ENCODE measurements at regions not wholly inside any gene's neighbourhood (a gene's known extent, or its start where the extent isn't known, plus 50 kb on each side); places are given as distances from the start of the nearest gene placed in this dataset.
"Not testable (repeated sequence)": the region's sequence is repeated elsewhere in the genome, so short reads cannot be mapped to it uniquely, and the experiment has no call there.

GRCh38 chr3:125697979-125698640 lies 102.8 kb upstream of the OSBPL11 start:
- DNase-seq: peak; percentile 64

- DNase-seq: no peak
Measured at GRCh38 chr3:125715651-125716050, 120.4 kb upstream of the OSBPL11 start.

- DNase-seq: not testable (repeated sequence)
Measured at GRCh38 chr3:125732151-125732550, 136.9 kb upstream of the OSBPL11 start.

GRCh38 chr3:125741991-125742718 lies 146.9 kb upstream of the OSBPL11 start:
- DNase-seq: not testable (repeated sequence)

- peak; percentile 62 for DNase-seq
Measured at GRCh38 chr3:125742845-125743244, 147.5 kb upstream of the OSBPL11 start.

GRCh38 chr3:125757050-125757449 lies 161.8 kb upstream of the OSBPL11 start:
- DNase-seq: not testable (repeated sequence)

GRCh38 chr3:125758641-125759130 lies 163.4 kb upstream of the OSBPL11 start:
- DNase-seq: not testable (repeated sequence)

GRCh38 chr3:125762601-125763000 lies 167.3 kb upstream of the OSBPL11 start:
- DNase-seq: not testable (repeated sequence)

GRCh38 chr3:125766285-125766826 lies 171.1 kb upstream of the OSBPL11 start:
- DNase-seq: peak; percentile 65

GRCh38 chr3:125766931-125767330 lies 171.6 kb upstream of the OSBPL11 start:
- DNase-seq: peak; percentile 9

- DNase-seq: no peak
Measured at GRCh38 chr3:125767641-125768040, 172.3 kb upstream of the OSBPL11 start.

- DNase-seq: not testable (repeated sequence)
Measured at GRCh38 chr3:125768821-125769220, 173.5 kb upstream of the OSBPL11 start.

GRCh38 chr3:125771506-125771905 lies 176.2 kb upstream of the OSBPL11 start:
- not testable (repeated sequence) for DNase-seq

- not testable (repeated sequence) for DNase-seq
Measured at GRCh38 chr3:125774433-125775034, 179.2 kb upstream of the OSBPL11 start.

- not testable (repeated sequence) for DNase-seq
Measured at GRCh38 chr3:125775106-125775505, 179.8 kb upstream of the OSBPL11 start.

- DNase-seq: not testable (repeated sequence)
Measured at GRCh38 chr3:125775606-125776294, 180.5 kb upstream of the OSBPL11 start.

GRCh38 chr3:125779276-125779675 lies 184.0 kb upstream of the OSBPL11 start:
- not testable (repeated sequence) for DNase-seq

- DNase-seq: not testable (repeated sequence)
Measured at GRCh38 chr3:125779918-125780317, 184.6 kb upstream of the OSBPL11 start.

- not testable (repeated sequence) for DNase-seq
Measured at GRCh38 chr3:125781678-125782077, 186.4 kb upstream of the OSBPL11 start.

- DNase-seq: not testable (repeated sequence)
Measured at GRCh38 chr3:125790312-125790711, 178.7 kb upstream of the ROPN1B start.

GRCh38 chr3:125791021-125791420 lies 178.0 kb upstream of the ROPN1B start:
- not testable (repeated sequence) for DNase-seq

GRCh38 chr3:125810010-125810409 lies 159.0 kb upstream of the ROPN1B start:
- DNase-seq: not testable (repeated sequence)

- peak; percentile 70 for DNase-seq
Measured at GRCh38 chr3:125822175-125822574, 146.8 kb upstream of the ROPN1B start.

Measured in stimulated activated CD4-positive, alpha-beta T cell treated with anti-CD3 and anti-CD28 coated beads, Interleukin-4, amount 100 ng/mL, for 24 hours (primary cell).